H1 (cell line): ENCODE measurements at regions not wholly inside any gene's neighbourhood (a gene's known extent, or its start where the extent isn't known, plus 50 kb on each side); places are given as distances from the start of the nearest gene placed in this dataset.

Experiments
- CTCF ChIA-PET: fragments of 300-600 bp; sonication (Branson Sonifier 250); formaldehyde crosslinking; loops from one replicate; lab custom pipeline; 2021; ENCODE audit not compliant: partially characterized antibody; lab: Charles Lee
- POLR2A ChIA-PET: fragments of 300-600 bp; sonication (Branson Sonifier 250); formaldehyde crosslinking; loops from one replicate; lab custom pipeline; 2021; ENCODE audit warnings: inconsistent platforms; ENCODE audit not compliant: partially characterized antibody; lab: Charles Lee
- DNase-seq, 2 experiments: peaks; one replicate each; pipeline versions ENCODE4 v3.0.0 to v3.0.0-alpha.2; 2010 to 2022; ENCODE audit warnings: low spot score in 2 of 2, low read depth in 1 of 2, mixed read lengths in 1 of 2
- FAIRE-seq: peaks from 2 replicates; lab custom pipeline; 2011; peaks lifted over from hg19 to GRCh38; lab: Jason Lieb, UNC
- H2AFZ ChIP-seq: 2 replicates; pipeline ENCODE4 v1.8.1; 2012; ENCODE audit warnings: low read length, inconsistent platforms
- H2AK5ac ChIP-seq: 2 replicates; pipeline ENCODE4 v1.6.1; 2013; ENCODE audit warnings: low read depth, low read length
- H2BK120ac ChIP-seq: replicated peaks from 2 replicates; pipeline ENCODE3; 2013; ENCODE audit warnings: low read depth, low read length, inconsistent platforms
- H2BK12ac ChIP-seq: 2 replicates; pipeline ENCODE4 v1.6.1; 2013; ENCODE audit warnings: low read depth, low read length
- H2BK15ac ChIP-seq: 2 replicates; pipeline ENCODE4 v1.6.1; 2013; ENCODE audit warnings: low read length
- H2BK20ac ChIP-seq: 2 replicates; pipeline ENCODE4 v1.6.1; 2013; ENCODE audit warnings: low read length
- H2BK5ac ChIP-seq: 2 replicates; pipeline ENCODE4 v1.6.1; 2013; ENCODE audit warnings: low read depth, low read length
- H3K14ac ChIP-seq: 2 replicates; pipeline ENCODE4 v1.6.1; 2013; ENCODE audit warnings: inconsistent platforms; ENCODE audit not compliant: insufficient read length
- H3K18ac ChIP-seq: 2 replicates; pipeline ENCODE4 v1.6.1; 2013; ENCODE audit warnings: low read length; ENCODE audit errors: extremely low read depth
- H3K23ac ChIP-seq: 2 replicates; pipeline ENCODE4 v1.6.1; 2013; ENCODE audit warnings: inconsistent platforms; ENCODE audit not compliant: insufficient read length
- H3K23me2 ChIP-seq: 2 replicates; pipeline ENCODE4 v1.6.1; 2013; ENCODE audit warnings: low read depth, low read length
- H3K27ac ChIP-seq: 2 replicates; pipeline ENCODE4 v1.6.1; 2011; ENCODE audit warnings: low read depth, low read length, inconsistent platforms
- H3K27me3 ChIP-seq, 4 experiments: replicated peaks in 1 of 4; 1 replicate in 1 of 4; 2 replicates in 3 of 4; pipeline versions ENCODE4 v1.6.1 to v1.8.1; 2011 to 2013; ENCODE audit warnings: low read length in 3 of 4, mild to moderate bottlenecking in 3 of 4, inconsistent platforms in 2 of 4, mixed read lengths in 2 of 4, moderate library complexity in 1 of 4; ENCODE audit not compliant: control insufficient read depth in 3 of 4, insufficient read depth in 3 of 4; ENCODE audit errors: extremely low read depth in 1 of 4
- H3K36me3 ChIP-seq, 4 experiments: 2 replicates each; pipeline versions ENCODE4 v1.6.1 to v1.8.1; 2011 to 2013; ENCODE audit warnings: mild to moderate bottlenecking in 4 of 4, low read length in 3 of 4, moderate library complexity in 2 of 4, control low read depth in 1 of 4, inconsistent platforms in 1 of 4; ENCODE audit not compliant: insufficient read depth in 4 of 4, control insufficient read depth in 2 of 4
- H3K4ac ChIP-seq: replicated peaks from 2 replicates; pipeline ENCODE3; 2013; ENCODE audit warnings: low read length, low read depth, mixed read lengths, inconsistent platforms; ENCODE audit not compliant: insufficient read length
- H3K4me1 ChIP-seq, 4 experiments: replicated peaks in 1 of 4; 1 replicate in 1 of 4; 2 replicates in 3 of 4; pipeline versions ENCODE4 v1.6.1 to v1.8.1; 2011 to 2013; ENCODE audit warnings: low read length in 3 of 4, inconsistent platforms in 2 of 4, mixed read lengths in 1 of 4; ENCODE audit not compliant: insufficient read depth in 4 of 4, control insufficient read depth in 3 of 4
- H3K4me2 ChIP-seq, 2 experiments: 2 replicates each; pipeline versions ENCODE4 v1.6.1 to v1.8.1; 2011 to 2013; ENCODE audit warnings: low read depth in 2 of 2, low read length in 2 of 2, control low read depth in 1 of 2, inconsistent platforms in 1 of 2, mild to moderate bottlenecking in 1 of 2; ENCODE audit not compliant: insufficient read depth in 1 of 2
- H3K4me3 ChIP-seq, 4 experiments: fragments of 200-600, 300-600 bp in 1 of 4; sonication (generic), shearing (Covaris generic), sonication (Bioruptor Twin) in 1 of 4; 2 replicates each; pipeline versions ENCODE4 v1.5.1 to v1.8.1; 2011 to 2016; ENCODE audit warnings: low read length in 4 of 4, low read depth in 3 of 4, control low read depth in 2 of 4, inconsistent platforms in 2 of 4, mild to moderate bottlenecking in 2 of 4, mixed read lengths in 1 of 4, moderate library complexity in 1 of 4; ENCODE audit not compliant: insufficient read depth in 2 of 4; ENCODE audit errors: extremely low read depth in 1 of 4
- H3K56ac ChIP-seq: replicated peaks from 2 replicates; pipeline ENCODE3; 2013; ENCODE audit warnings: low read depth, mild to moderate bottlenecking, mixed read lengths, low read length, inconsistent platforms; ENCODE audit not compliant: insufficient read length
- H3K79me1 ChIP-seq: 2 replicates; pipeline ENCODE4 v1.6.1; 2013; ENCODE audit warnings: low read depth, low read length, control low read depth
- H3K79me2 ChIP-seq, 2 experiments: 2 replicates each; pipeline versions ENCODE4 v1.6.1 to v1.8.1; 2012 to 2013; ENCODE audit warnings: low read length in 2 of 2, mild to moderate bottlenecking in 2 of 2, inconsistent platforms in 1 of 2; ENCODE audit not compliant: insufficient read depth in 2 of 2, control insufficient read depth in 1 of 2
- H3K9ac ChIP-seq, 4 experiments: replicated peaks in 1 of 4; 1 replicate in 1 of 4; 2 replicates in 3 of 4; pipeline versions ENCODE4 v1.6.1 to v1.8.1; 2011 to 2013; ENCODE audit warnings: low read depth in 3 of 4, low read length in 3 of 4, control low read depth in 2 of 4, mild to moderate bottlenecking in 2 of 4, moderate library complexity in 2 of 4, inconsistent platforms in 1 of 4; ENCODE audit errors: extremely low read depth in 1 of 4
- H3K9me3 ChIP-seq, 2 experiments: 2 replicates each; pipeline versions ENCODE4 v1.6.1 to v1.8.1; 2012 to 2013; ENCODE audit warnings: mild to moderate bottlenecking in 2 of 2, moderate library complexity in 2 of 2, control low read depth in 1 of 2, inconsistent platforms in 1 of 2, low read depth in 1 of 2, low read length in 1 of 2, mixed read lengths in 1 of 2; ENCODE audit not compliant: insufficient read depth in 2 of 2
- H4K20me1 ChIP-seq, 2 experiments: replicated peaks in 1 of 2; 2 replicates each; pipeline versions ENCODE3 to v1.8.1; 2011 to 2013; ENCODE audit warnings: inconsistent platforms in 2 of 2, low read length in 2 of 2, mild to moderate bottlenecking in 1 of 2; ENCODE audit not compliant: insufficient read depth in 2 of 2, control insufficient read depth in 1 of 2
- H4K5ac ChIP-seq: 2 replicates; pipeline ENCODE4 v1.6.1; 2013; ENCODE audit warnings: low read length, low read depth, mixed read lengths, inconsistent platforms; ENCODE audit not compliant: insufficient read length
- H4K8ac ChIP-seq: 2 replicates; pipeline ENCODE4 v1.8.0; 2013; ENCODE audit warnings: mild to moderate bottlenecking, moderate library complexity, low read length, inconsistent platforms; ENCODE audit not compliant: insufficient read depth; ENCODE audit errors: extremely low read depth
- H4K91ac ChIP-seq: replicated peaks from 2 replicates; pipeline ENCODE3; 2013; ENCODE audit warnings: low read length, mixed read lengths, inconsistent platforms; ENCODE audit not compliant: insufficient read length
- CTBP2 ChIP-seq: IDR thresholded peaks from 2 replicates; pipeline ENCODE4 v1.7.0; 2011; ENCODE audit warnings: borderline replicate concordance, mild to moderate bottlenecking, moderate library complexity, mixed read lengths, low read length; ENCODE audit not compliant: insufficient read depth, insufficient read length
- EGR1 ChIP-seq: IDR thresholded peaks from 2 replicates; pipeline ENCODE4 v1.6.1; 2011; ENCODE audit warnings: low read depth, low read length, borderline replicate concordance
- GABPA ChIP-seq: IDR thresholded peaks from 2 replicates; pipeline ENCODE4 v1.6.1; 2011; ENCODE audit warnings: mild to moderate bottlenecking, low read length, moderate library complexity, borderline replicate concordance; ENCODE audit not compliant: insufficient read depth
- KDM4A ChIP-seq: IDR thresholded peaks from one replicate; pipeline ENCODE4 v1.7.1; 2012; ENCODE audit warnings: low read depth, mild to moderate bottlenecking, moderate library complexity, low read length, inconsistent platforms; ENCODE audit not compliant: severe bottlenecking
- MAFK ChIP-seq: IDR thresholded peaks from 2 replicates; pipeline ENCODE4 v1.6.1; 2012; ENCODE audit warnings: low read depth, mild to moderate bottlenecking, improper control_type of control experiment, low read length
- NRF1 ChIP-seq: IDR thresholded peaks from 2 replicates; pipeline ENCODE4 v1.6.1; 2011; ENCODE audit warnings: mild to moderate bottlenecking, low read depth, low read length, improper control_type of control experiment
- POLR2AphosphoS5 ChIP-seq: IDR thresholded peaks from 2 replicates; pipeline ENCODE4 v1.6.1; 2011; ENCODE audit warnings: low read depth, low read length
- RBBP5 ChIP-seq: IDR thresholded peaks from 2 replicates; pipeline ENCODE4 v1.7.1; 2012; ENCODE audit warnings: low read depth, mild to moderate bottlenecking, inconsistent platforms, low read length, moderate library complexity, borderline replicate concordance
- RFX5 ChIP-seq: IDR thresholded peaks from 2 replicates; pipeline ENCODE4 v1.6.1; 2011; ENCODE audit warnings: low read depth, low read length, improper control_type of control experiment, borderline replicate concordance
- RNF2 ChIP-seq: fragments of 200-900, 300-1000 bp; sonication (generic); IDR thresholded peaks from 2 replicates; pipeline ENCODE4 v1.7.1; 2016; ENCODE audit warnings: borderline replicate concordance, low read depth, mild to moderate bottlenecking, antibody characterized with exemption, low read length; ENCODE audit not compliant: poor library complexity, severe bottlenecking; ENCODE audit errors: missing control alignments
- SIRT6 ChIP-seq: IDR thresholded peaks from one replicate; pipeline ENCODE4 v1.7.1; 2012; ENCODE audit warnings: low read length, inconsistent platforms
- SP1 ChIP-seq: IDR thresholded peaks from 2 replicates; pipeline ENCODE4 v1.6.1; 2011; ENCODE audit warnings: low read depth, low read length
- SP4 ChIP-seq: IDR thresholded peaks from 2 replicates; pipeline ENCODE4 v1.6.1; 2012; ENCODE audit warnings: low read length, inconsistent platforms
- SRF ChIP-seq: IDR thresholded peaks from 2 replicates; pipeline ENCODE4 v1.6.1; 2011; ENCODE audit warnings: mild to moderate bottlenecking, low read depth, low read length, moderate library complexity
- TAF7 ChIP-seq: optimal IDR thresholded peaks from 2 replicates; pipeline ENCODE3; 2011; ENCODE audit warnings: low read depth, mild to moderate bottlenecking, inconsistent platforms, low read length, moderate library complexity, borderline replicate concordance
- WGBS, 2 experiments: shearing (Covaris generic) in 1 of 2; methylation state at CpG; one replicate each; pipeline versions ENCODE4 v1.1.6 to v1.1.7; 2013 to 2015; ENCODE audit warnings: low lambda C conversion rate in 2 of 2, mixed read lengths in 2 of 2, inconsistent platforms in 1 of 2, low coverage in 1 of 2, missing lambda C conversion rate in 1 of 2; ENCODE audit not compliant: insufficient replicate concordance in 2 of 2, insufficient coverage in 1 of 2, insufficient read length in 1 of 2; ENCODE audit errors: extremely low coverage in 1 of 2, missing lambda C conversion rate in 1 of 2; 5-methylcytosine and 5-hydroxymethylcytosine counted together

DNA sequence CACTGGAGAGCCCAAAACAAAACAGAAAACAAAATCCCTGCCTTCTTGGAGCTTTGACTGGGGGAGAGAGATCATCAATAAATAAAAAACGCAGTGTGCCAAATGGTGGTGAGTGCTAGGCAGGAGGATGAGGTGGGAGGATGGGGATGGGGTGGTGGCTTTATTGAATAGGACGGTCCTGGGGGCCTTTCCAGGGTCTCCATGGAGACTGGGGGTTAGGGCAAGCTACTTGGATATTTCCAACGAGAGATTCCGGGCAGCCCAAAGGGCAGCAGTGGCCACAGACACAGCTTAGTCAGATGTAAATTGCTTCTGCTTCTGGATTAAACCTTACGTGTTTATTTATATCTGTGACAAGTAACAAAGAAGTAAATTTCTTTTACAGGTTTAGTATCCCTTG lies 700.1 kb downstream of the QKI start:
- H3K79me2 ChIP-seq: no peaks in the 10 kb centered on the region
- no peaks in the 10 kb centered on the region for H3K79me1 ChIP-seq
- 90% methylated on average over 4 of the region's 5 CpGs; no CpG with 5 or more reads in 1 of the 2 experiments for WGBS, 2 experiments
- no peak overlapping the region for H3K56ac ChIP-seq
- no peak overlapping the region for H2BK120ac ChIP-seq
- no peaks in the 10 kb centered on the region; a peak in 1 of 8 replicates for H3K36me3 ChIP-seq
- H3K9me3 ChIP-seq: no peaks in the 10 kb centered on the region; a peak in 1 of 4 replicates
- H3K9ac ChIP-seq: no peak overlapping the region
- peaks cover 0 to 2% (median 0%) of the 10 kb centered on the region in 4 experiments; a peak in 1 of 7 replicates for H3K4me1 ChIP-seq
- no peak overlapping the region for H3K18ac ChIP-seq
- no peak overlapping the region for H2BK15ac ChIP-seq
- H3K4me3 ChIP-seq: no peak overlapping the region
- no peak overlapping the region for H2BK20ac ChIP-seq
- H3K4me2 ChIP-seq: no peak overlapping the region
- H4K8ac ChIP-seq: no peak overlapping the region; the same call in 1 of the 2 replicates
- no peak overlapping the region for H3K4ac ChIP-seq
- H3K14ac ChIP-seq: no peak overlapping the region
- POLR2A ChIA-PET: no interaction called here
- no peak overlapping the region for H2BK12ac ChIP-seq
- CTCF ChIA-PET: no interaction called here
- DNase-seq: no peak
- no peak overlapping the region for H2AK5ac ChIP-seq
- H3K27ac ChIP-seq: no peak overlapping the region
- H3K23ac ChIP-seq: no peak overlapping the region
- H2BK5ac ChIP-seq: no peak overlapping the region
- no peak overlapping the region for H2AFZ ChIP-seq
- no peaks in the 10 kb centered on the region for H4K20me1 ChIP-seq
- no peak overlapping the region for H4K5ac ChIP-seq
- H3K23me2 ChIP-seq: no peaks in the 10 kb centered on the region
- no peak overlapping the region for H4K91ac ChIP-seq
- H3K27me3 ChIP-seq: no peaks in the 10 kb centered on the region
- no peak for FAIRE-seq
- TF ChIP-seq CTBP2 (no peak), NRF1 (no peak), TAF7 (no peak), RNF2 (no peak), SRF (no peak), RFX5 (no peak), GABPA (no peak), MAFK (no peak), SIRT6 (no peak), KDM4A (no peak), SP1 (no peak), POLR2AphosphoS5 (no peak), RBBP5 (no peak), SP4 (no peak), EGR1 (no peak)
